ENCODE measurements at regions not wholly inside any gene's neighbourhood (a gene's known extent, or its start where the extent isn't known, plus 50 kb on each side); places are given as distances from the start of the nearest gene placed in this dataset.

DNA sequence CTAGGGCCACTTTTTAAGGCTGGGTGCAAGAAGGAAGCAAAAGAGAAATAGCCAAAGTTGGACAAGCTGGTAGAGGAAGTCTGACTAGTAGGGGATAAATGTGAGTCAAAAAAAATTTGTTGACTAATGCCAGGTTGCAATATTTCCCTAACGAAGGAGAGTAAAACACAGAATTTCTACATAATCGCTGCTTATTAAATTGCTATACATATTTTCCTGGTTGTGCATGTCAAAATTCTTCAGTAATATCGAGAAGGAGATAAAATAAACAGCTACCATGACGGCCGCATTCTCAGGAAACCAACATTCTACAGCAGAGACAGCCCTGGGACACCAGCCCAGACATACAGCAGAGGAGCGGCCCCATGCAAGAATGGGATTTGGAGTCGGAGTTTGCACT lies 148.3 kb downstream of the ESM1 start:
- no peak for TF ChIP-seq CTCF (conservative IDR thresholded peaks at IDR 0.05)
- H3K27ac ChIP-seq = no peak overlapping the region

DNA sequence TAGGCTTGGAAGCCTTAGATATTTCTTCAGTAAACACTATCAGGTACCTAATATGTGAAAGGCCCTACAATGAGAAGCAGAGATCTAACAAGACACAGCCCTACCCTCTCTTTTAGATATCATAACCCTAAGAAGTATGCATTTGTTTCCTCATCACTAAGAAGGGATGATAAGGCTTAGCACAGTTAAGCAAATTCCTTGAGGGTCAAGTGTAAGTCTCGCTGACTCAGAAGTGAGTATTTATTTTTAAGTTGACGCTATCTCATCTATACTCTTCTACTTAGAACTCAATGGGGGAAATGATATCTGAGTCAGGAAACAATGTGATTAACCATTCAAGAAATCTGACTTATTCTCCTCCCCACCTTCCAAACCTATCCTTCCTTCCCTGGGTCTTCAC lies 149.7 kb downstream of the ESM1 start:
- no peak overlapping the region for H3K27ac ChIP-seq
- TF ChIP-seq CTCF (conservative IDR thresholded peaks at IDR 0.05) = no peak

GRCh38 chr5:54834121-54834842 lies 151.1 kb downstream of the ESM1 start:
- no peak for TF ChIP-seq CTCF (conservative IDR thresholded peaks at IDR 0.05)
- no peak overlapping the region for H3K27ac ChIP-seq

DNA sequence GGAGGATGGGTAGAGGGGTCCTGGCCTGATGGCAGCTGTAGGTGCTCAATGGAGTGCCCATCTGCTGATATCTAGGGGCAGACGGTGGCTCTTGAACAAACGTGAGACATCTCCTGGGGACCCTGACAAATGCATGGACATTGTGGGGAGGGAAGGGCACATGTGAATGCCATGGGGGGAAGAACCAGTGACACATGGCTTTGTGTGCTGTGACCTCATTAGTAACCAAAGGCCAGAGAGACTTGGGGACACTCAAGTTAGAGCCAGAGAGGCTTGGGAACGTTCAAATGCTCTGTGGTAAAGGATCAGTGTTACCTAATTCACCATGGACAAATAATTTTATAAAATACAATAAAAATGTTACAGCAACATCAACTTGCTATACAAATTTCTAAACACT lies 151.8 kb downstream of the ESM1 start:
- no peak for TF ChIP-seq CTCF (conservative IDR thresholded peaks at IDR 0.05)
- no peak overlapping the region for H3K27ac ChIP-seq

DNA sequence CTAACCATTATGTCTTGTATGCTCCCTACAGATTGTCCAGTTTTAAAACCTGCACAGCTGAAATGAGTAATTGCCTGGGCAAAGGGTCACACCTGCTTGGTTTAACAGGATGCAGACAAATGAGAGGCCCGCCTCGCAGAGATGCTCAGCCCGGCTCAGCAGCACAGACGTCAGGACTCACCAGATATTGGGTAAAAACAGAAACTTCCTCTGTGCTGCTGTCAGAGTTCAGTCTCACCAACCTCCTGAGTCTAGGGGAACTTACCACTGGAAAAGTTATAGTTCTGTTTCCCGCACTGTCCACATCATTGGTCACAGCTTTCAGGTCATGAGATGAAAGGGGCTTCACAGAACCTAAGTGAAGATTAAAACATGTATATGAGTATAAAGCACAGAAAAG lies 152.5 kb downstream of the ESM1 start:
- no peak overlapping the region for H3K27ac ChIP-seq
- TF ChIP-seq CTCF (conservative IDR thresholded peaks at IDR 0.05) = no peak

DNA sequence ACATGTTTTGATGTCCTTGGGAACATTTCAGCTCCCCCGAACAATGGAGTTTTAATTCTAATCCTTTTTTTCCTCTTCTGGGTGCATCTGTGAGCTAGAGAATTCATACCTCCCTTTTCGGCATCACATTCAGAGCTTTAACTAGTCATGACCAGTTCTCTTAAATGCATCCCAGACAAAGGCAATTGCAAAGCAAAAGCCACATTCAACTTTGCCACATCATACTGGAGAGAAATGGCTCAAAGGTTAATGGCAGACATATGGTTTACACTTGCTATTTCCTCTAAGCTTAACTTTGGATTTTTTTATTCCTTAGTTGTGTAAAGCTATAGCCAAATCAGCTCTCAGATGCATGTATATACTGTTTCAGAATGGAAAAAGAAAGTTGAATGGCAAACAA lies 153.3 kb downstream of the ESM1 start:
- no peak for TF ChIP-seq CTCF (conservative IDR thresholded peaks at IDR 0.05)

GRCh38 chr5:54831233-54831632 lies 154.2 kb downstream of the ESM1 start:
- TF ChIP-seq CTCF (conservative IDR thresholded peaks at IDR 0.05) = no peak
- H3K27ac ChIP-seq = no peak overlapping the region

More for the DNA sequence above, 153.3 kb downstream of the ESM1 start:
- no peak overlapping the region for H3K27ac ChIP-seq
